Hypothalamus (tissue), 51 donors: ENCODE measurements at regions not wholly inside any gene's neighbourhood (a gene's known extent, or its start where the extent isn't known, plus 50 kb on each side); places are given as distances from the start of the nearest gene placed in this dataset.
A peak's percentile ranks its signal among the peaks of the same experiment; 100 is the strongest.
"Not testable (repeated sequence)": the region's sequence is repeated elsewhere in the genome, so short reads cannot be mapped to it uniquely, and the experiment has no call there.

Experiments
- DNase-seq, 51 donors: peaks; one replicate each; lab custom pipeline; 2025; lab: John Stamatoyannopoulos, UW

DNA sequence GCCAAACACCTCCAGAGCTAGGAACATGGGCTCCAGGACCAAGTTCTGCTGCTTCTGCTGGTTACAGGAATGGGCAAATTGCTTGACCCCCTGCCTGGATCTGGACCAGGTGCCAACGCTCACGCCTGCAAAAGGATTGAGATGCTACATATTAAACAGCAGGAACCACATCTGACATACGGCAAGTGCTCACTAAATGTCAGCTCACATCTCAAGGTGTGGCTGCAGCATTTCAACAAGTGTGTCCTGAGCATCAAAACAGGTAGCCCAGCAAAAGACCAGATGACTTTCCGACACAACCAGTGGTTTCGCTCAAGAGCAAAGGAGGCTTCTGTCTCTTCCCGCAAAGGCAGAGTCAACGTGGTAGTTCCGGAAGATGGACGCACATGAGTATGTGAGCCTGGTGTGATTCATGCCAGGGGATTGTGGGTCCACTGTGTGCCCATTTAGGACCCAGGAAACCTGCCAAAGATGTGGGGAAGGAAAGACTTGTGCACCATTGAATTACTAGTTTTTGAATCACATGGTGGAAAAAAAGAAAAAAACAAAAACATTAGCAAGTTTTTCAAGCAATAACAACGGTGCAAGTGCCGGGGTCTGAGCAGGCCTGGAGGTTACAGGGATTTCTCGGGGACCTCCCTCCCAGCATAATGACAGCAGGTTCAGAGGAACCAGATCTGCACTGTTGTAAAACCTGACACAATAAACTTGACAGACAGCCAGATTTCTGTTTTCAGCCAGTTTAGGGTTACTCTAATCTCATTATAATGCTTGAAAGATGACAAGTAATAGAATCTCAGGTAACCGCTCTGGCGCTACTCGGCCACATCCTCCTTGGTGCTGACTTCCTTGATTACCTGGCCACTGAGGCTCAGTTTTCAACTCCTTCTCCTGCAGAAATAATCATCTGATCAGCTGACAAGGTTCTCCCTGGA, 77.9 kb downstream of the SOX1 start:
- DNase-seq, result no peak

DNA sequence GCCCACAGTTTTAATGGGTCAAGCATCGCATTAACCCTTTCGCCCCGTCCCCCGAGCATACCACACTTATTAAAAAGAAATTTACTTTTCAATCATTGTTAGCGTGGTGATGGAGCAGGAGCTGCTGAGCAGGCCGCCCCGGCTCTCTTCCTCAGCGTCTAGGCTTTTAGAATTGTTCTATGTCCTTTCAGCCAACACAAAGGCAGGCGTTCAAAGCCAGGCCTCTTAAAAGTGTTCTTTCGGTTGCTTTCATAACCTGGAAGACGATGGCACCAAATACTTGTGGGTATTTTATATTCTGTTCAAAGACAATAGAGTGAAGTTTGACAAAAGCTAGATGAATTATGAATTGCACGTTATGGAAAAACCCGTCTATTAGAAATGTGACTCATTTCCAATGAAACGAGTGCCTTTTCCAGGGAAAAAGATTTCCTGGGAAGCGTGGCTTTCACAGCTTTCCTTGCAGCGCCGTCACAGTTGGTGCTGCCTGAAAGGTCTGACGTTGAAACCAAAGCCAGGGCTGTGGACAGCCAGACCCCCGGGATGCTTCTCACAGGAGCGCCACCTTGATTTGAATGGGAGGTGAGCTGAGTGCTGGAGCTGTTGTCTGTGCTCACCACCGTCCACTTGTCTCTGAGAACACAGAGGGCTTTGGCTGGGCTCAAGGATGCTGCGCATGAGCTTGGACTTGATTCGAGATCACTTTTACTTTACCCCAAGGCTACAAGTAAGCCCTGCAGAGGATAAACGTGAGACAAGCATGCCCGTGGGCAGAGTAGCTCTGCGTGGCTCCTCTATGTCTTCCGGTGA, 78.8 kb downstream of the SOX1 start:
- DNase-seq, result no peak

DNA sequence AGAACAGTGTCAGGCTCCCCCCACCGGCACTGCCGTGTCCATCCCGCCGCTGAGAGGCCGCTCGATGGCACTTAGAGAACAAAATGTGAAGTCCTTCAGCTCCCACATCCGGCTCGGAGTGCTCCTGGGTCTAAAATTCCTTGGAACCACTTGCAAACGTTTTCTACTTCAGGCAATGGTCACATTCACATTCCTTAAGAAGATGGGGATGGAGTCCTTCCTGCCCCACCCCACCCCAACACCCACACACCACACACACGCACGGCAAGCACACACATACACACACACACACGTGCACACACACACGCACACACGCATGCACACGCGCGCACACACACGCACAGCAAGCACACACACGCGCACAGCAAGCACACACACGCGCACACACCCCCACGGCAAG, 83.4 kb downstream of the SOX1 start:
- DNase-seq, result peak in 1 of 51 donors; percentile 18

DNA sequence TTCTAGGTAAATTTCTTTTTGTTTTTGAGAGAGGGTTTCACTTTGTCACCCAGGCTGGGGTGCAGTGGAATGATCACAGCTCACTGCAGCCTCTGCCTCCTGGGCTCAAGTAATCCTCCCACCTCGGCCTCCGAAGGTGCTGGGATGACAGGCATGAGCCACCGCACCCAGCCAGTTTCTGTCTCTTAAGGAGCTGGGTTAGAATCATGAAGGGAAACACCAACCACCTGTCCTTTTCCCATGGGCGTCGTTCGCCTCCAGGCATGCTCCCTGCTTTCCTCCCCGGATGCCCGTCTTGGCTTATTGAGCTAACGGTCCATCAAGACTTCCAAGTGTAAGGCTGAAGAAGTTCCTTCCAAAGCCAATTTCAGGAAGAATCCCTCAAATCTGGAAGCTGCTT, 85.9 kb downstream of the SOX1 start:
- no peak for DNase-seq

DNA sequence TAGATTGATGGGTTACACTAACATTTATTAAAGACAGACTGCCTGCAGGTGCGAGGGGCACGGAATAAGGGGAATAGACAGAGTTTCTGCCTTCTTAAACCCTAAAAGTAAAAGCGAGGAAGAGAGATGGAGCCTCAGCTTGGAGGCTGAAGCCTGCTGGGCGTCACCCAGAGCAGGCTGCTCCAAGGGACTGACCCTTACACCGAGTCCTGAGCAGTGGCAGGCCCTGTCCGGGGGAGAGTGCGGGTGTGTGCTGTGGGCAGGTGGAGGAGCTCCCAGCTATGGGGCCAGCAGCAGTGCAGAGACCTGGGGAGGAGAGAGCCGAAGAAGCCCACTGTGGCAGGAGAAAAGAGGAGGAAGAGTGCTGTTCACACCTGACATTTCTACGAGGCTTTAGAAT, 86.4 kb downstream of the SOX1 start:
- no peak for DNase-seq

DNA sequence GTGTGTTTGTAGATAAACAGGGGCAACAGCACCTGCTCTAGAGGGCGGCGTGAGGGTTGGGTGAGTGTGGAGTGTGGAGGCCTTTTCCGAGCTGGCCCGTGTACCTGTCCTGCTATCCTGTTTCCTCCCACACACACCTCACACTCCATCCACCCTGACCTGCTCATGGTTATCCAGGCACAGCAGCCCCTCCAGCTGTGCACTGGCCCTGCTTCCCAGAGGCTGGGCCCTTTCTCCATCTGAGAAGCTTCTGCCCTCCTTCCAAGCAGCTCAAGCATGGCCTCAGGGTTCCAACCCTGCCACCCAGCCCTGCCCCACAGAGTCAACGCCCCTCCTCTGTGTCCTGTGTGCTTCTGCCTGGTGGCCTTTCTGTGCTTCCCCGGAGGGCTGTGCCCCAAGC, 86.9 kb downstream of the SOX1 start:
- DNase-seq, result no peak

DNA sequence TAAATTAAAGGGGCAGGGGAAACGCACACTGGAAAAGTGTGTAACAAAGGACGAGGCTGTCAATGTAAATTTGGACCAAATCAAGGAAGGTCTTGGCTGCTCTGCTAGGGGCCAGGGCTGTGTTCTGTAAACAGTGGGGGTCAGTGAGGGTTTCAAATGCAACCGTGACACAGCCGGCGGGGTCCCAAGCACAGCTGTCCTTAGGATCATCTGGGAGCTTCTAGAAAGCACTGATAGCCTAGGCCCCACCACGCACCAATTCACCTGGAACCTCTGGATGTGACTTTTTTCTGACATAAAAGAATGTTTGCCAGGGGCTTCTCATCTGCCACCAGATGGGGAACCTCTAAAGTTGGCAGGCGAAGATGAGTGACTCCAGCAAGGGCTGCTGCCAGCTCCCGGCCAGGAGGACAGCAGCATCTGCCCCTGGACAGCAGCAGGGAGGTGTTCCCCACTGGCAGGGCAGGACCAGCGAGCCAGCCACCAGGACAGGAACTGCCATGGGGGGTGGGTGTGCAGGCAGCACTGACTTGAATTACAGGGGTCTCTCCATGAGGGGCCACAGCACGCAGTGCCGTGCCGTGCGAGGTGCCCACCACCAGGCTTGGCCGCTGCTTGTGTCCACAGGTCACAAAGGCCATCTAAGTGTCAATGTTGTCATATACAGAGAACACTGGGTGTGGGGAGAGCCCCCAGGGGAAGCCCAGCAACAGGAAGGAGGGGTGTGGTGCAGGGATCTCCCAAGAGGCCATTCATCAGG, 87.5 kb downstream of the SOX1 start:
- no peak for DNase-seq

DNA sequence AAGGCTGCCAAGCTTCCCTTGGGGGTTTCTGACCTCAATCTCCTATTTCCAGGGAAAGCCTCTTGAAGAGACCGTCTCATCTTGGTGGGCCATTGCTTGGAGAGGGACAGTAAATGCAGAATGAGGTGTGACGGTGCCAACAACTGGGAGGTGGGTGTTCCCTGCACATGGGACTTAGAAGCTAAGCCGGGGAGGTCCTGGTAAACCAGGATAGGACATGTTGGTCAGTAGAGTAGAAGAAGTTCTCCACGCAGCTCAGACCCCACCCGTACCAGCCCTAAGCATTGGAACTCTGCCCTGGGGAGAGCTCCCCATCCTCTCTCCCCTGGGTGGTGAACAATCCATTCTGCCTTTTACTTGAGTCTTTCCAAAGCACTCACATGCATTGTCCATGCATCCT, 92.0 kb downstream of the SOX1 start:
- DNase-seq, result no peak

DNA sequence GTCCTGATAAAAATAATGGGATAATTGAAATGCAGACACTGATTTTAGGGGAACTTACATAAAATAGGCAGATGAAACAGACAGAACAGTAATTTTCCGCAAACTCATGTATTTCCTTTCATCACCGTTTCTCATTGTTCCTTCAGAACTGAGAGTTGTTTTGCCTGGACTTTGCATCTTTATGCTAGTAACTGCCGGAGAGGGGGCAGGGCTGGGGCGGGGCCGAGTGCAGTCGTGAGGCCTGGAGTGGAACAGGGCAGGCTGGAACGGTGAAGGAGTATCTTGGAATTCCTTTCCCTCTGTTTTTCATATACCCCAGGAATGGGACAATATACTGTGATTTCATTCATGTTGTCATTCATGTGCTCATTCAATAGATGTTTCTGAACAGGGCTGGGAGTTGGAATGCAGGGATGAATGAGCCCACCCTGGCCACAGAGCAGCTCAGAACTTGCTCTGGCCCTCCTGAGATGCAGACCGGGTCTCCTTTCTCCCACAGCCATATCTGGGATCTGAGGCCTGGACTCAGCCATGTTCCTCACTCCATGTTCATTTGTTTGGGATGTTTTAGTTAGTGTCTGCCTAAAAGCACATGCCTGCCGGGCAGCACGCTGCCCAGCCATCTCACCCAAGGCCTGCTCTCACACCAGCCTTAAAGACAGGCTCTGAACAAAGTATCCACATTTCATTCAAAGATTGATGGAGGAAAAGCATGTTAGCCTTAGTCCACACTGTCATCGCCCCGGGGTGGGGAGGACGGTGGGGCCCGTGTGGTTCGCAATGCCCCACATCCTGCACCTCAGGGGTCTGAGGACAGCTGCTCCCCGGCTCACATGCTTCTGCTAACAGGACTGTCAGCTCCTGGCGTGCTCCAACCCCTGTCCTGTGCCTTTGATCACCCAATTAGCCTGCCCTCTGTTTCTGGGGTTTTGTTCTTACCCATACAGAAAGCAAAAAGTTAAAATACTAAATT, 92.9 kb downstream of the SOX1 start:
- peak in 3 of 51 donors; percentile 5 to 21 (median 9) for DNase-seq

DNA sequence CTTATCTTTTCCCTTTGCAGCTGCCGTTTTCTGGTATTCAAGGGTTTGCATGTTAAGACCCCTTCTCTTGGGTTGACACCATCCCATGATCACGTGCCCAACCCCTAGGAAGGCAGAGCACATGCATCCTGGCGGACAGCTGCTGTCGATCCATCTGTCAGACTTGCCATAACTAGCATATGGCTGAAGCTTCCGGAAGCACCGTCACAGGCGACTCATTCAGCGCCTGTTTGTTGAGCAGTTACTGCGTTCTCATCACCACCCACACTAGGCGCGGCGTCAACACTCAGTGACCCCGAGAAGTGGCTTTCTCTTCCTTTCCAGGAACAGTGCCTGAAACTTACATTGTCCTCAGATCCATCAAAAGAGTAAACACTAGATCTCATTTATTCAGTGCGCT, 93.6 kb downstream of the SOX1 start:
- no peak for DNase-seq

DNA sequence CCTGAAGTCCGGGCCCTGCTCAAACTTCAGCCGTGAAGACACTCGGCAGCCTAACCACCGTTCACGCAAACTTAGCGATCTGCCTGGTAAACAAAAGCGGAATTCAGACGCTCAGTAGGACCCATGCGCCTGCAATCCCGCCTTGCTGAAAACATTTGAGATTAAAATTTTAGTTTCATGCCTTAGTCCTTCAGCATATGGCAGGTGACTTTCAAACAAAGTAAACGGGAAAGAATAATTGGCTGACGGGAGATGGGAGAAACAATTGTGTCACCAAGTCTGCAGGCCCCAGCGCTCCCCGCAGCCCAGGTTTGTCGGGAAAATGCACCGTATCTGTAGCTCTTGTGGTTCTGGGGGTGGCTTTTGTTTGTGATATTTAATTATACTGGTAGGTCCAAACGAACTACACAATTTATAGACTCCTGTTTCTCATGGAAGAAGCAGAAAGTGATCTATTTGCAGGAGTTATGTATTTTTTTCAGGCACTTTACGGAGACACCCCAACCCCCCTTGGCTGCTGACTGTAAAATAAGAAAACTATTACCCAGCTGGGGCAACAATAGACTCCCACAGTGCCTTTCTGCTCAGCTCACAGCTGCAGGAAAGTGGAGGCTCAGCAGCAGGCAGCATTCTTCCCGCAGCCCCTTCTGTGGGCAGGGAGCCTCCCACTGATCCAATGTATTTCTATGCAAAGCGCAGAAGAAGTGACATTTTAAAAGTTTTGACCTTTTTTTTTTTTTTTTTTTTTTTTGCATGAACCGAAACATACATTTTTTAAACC, 94.8 kb downstream of the SOX1 start:
- no peak for DNase-seq

DNA sequence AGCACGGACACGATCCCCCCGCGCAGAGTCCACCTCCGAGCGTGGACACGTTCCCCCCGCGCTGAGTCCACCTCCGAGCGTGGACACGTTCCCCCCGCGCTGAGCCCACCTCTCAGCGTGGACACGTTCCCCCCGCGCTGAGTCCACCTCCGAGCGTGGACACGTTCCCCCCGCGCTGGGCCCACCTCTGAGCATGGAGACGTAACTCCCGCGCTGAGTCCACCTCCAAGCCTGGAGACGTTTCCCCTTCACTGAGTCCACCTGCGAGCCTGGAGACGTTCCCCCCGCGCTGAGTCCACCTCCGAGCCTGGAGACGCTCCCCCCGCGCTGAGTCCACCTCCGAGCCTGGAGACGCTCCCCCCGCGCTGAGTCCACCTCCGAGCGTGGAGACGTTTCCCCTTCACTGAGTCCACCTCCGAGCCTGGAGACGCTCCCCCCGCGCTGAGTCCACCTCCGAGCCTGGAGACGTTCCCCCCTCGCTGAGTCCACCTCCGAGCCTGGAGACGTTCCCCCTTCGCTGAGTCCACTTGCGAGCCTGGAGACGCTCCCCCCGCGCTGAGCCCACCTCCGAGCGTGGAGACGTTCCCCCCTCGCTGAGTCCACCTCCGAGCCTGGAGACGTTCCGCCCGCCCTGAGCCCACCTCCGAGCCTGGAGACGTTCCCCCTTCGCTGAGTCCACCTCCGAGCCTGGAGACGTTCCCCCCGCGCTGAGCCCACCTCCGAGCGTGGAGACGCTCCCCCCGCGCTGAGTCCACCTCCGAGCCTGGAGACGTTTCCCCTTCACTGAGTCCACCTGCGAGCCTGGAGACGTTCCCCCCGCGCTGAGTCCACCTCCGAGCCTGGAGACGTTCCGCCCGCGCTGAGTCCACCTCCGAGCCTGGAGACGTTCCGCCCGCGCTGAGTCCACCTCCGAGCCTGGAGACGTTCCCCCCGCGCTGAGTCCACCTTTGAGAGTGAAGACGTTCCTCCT, 97.0 kb downstream of the SOX1 start:
- not testable (repeated sequence) for DNase-seq

DNA sequence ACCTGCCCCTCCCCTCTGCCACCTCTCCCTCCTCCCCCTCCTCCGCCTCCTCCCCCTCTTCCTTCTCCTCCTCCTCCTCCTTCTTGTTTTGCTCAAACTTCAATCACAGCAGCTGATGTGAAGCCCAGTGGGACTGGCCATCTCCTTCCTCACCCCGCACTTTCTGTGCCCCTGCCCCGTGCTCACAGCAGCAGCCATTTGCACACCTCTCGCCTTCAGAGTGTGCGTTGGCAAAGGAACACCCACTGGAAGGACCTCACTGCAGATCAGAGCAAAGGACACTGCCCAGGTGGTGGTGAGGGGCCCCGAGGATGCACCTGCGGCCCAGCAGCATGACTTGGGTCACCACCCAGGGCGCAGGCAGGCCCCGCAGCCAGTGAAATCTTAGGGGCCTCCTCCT, 98.8 kb downstream of the SOX1 start:
- DNase-seq, result no peak

DNA sequence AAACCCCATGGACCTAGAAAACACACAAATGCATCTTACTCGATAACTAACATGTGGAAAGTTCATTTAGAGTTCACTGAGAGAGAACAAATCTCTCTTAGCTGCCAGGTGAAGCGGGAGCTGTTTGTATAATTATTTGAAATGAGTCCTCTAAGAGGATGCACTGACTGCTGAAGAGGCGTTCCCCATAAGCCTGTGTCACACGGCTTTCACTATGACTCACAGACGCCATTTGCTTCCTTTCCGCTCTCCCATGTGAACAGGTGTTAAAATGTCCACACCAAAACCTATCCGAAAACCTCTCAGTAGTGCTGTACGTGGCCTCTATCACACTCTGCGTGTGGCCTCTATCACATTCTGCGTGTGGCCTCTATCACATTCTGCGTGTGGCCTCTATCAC, 101.8 kb downstream of the SOX1 start:
- DNase-seq, result no peak

DNA sequence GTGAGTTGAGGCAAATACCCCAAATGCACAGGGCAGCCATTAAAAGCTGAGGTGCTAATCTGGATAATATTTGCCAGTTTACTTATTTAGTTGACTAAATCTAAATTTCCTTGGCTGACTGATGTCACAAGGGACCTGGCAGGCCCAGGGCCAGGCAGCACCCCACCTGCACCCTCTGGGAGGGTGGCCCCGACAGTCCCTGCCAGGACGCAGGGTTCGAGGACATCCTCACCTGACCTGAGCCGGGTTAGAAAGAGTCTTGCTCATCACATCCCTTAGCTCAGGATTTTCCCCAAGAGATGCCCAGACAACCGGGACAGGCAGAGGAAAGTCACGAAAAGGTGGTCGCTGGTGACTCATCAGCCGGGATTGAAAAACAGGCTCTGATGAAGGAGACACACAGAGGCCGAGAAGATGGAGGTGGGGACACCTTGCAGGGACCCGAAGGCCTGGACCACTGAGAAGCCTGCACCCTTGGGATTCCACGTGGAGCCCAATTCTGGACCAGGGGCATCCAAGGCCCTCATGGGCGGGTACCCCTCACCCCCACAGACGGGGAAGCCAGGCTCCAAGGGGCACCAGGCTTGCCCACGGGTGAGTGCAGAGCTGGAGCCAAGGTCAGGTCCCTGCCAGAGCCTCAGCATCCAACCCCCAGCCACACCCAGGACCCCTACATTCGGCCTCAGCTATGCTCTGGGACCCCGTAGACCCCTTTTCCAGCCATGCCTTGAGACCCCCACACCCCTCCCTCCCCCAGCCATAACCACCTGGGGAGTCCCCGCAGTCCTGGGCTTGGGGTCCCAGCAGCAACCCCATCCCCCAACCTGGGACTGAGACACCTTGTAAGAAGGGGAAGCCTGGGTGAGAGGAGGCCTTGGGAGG, 103.2 kb downstream of the SOX1 start:
- DNase-seq, result no peak

DNA sequence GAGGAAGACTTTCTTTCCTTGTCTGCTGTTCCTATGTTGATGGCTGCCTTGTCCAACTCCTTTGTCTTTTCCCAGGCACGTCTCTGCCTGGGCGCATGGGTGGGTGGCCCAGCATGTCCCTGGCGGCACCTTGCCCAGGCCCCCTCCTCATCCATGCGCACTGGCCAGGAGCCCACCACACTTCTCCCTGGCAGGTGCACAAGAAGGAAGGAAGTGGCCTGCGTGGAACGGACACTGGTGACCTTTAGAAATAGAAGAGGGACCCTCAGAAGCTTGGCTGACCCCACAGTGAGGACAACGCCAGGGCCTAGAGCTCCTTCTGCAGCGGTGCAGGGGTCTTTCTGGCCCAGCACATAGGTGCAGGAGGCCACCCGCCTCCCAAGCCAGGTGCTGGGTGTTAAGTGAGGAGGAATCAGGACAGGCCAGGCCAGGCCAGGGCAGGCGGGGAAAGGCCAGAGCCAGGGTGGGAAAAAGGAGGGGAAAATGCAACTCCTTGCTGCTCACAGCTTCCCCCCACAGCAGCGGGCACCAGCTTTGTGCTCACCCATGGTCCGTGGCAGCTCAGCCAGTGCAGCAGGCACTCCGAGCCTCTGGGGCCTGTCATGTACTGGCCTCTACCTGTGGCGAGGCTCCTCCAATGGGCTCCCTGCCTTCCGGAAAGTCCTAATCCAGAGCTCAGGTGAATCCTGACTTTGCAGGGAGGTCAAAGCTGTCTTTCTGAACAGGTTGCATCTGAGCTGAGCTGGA, 104.0 kb downstream of the SOX1 start:
- DNase-seq, result no peak
